HL-60 (cell line): ENCODE measurements at regions not wholly inside any gene's neighbourhood (a gene's known extent, or its start where the extent isn't known, plus 50 kb on each side); places are given as distances from the start of the nearest gene placed in this dataset.

ENCODE experiments used
- DNase-seq, 2 experiments: peaks; one replicate each; pipeline ENCODE4 v3.0.0-alpha.2; 2010 to 2020; ENCODE audit warnings: low read depth in 1 of 2, low spot score in 1 of 2
- H3K27ac ChIP-seq: fragments of 250-450 bp; sonication (Bioruptor Pico); replicated peaks from 2 replicates; pipeline ENCODE4 v1.5.1; 2020; ENCODE audit warnings: mild to moderate bottlenecking, moderate library complexity
- H3K27me3 ChIP-seq: fragments of 250-450 bp; sonication (Bioruptor Pico); 2 replicates; pipeline ENCODE4 v1.5.1; 2021; ENCODE audit warnings: mild to moderate bottlenecking, moderate library complexity; ENCODE audit not compliant: insufficient read depth, poor library complexity, severe bottlenecking
- H3K4me3 ChIP-seq: replicated peaks from 2 replicates; pipeline ENCODE4 v1.5.1; 2011; ENCODE audit warnings: mild to moderate bottlenecking, control low read depth, low read length; ENCODE audit not compliant: insufficient read depth
- GABPA ChIP-seq: IDR thresholded peaks from 2 replicates; pipeline ENCODE4 v1.6.1; 2012; ENCODE audit warnings: low read depth
- POLR2AphosphoS5 ChIP-seq: IDR thresholded peaks from 2 replicates; pipeline ENCODE4 v1.6.1; 2012; ENCODE audit warnings: low read depth
- REST ChIP-seq: IDR thresholded peaks from 2 replicates; pipeline ENCODE4 v1.6.1; 2012; ENCODE audit warnings: low read depth; ENCODE audit not compliant: insufficient replicate concordance
- SPI1 ChIP-seq: IDR thresholded peaks from 2 replicates; pipeline ENCODE4 v1.6.1; 2012; ENCODE audit warnings: low read depth, mild to moderate bottlenecking, borderline replicate concordance
- TF ChIP-seq, protein P1 (sequence below): IDR thresholded peaks from one replicate; pipeline ENCODE4 v1.5.1; 2011; ENCODE audit warnings: low read length, control low read depth, inconsistent platforms; ENCODE audit not compliant: insufficient read depth

- DNase-seq = no peak
- Histone ChIP-seq H3K27ac (no peak overlapping the region), H3K27me3 (no peaks in the 10 kb centered on the region), H3K4me3 (no peak overlapping the region)
- no peak for TF ChIP-seq SPI1
- TF ChIP-seq GABPA = no peak
- TF ChIP-seq POLR2AphosphoS5 = no peak
- no peak for TF ChIP-seq REST
- TF ChIP-seq, protein P1, sequence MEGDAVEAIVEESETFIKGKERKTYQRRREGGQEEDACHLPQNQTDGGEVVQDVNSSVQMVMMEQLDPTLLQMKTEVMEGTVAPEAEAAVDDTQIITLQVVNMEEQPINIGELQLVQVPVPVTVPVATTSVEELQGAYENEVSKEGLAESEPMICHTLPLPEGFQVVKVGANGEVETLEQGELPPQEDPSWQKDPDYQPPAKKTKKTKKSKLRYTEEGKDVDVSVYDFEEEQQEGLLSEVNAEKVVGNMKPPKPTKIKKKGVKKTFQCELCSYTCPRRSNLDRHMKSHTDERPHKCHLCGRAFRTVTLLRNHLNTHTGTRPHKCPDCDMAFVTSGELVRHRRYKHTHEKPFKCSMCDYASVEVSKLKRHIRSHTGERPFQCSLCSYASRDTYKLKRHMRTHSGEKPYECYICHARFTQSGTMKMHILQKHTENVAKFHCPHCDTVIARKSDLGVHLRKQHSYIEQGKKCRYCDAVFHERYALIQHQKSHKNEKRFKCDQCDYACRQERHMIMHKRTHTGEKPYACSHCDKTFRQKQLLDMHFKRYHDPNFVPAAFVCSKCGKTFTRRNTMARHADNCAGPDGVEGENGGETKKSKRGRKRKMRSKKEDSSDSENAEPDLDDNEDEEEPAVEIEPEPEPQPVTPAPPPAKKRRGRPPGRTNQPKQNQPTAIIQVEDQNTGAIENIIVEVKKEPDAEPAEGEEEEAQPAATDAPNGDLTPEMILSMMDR = no peak
Observed at GRCh38 chr14:89085737-89086382, 261.4 kb downstream of the TTC8 start.

DNA sequence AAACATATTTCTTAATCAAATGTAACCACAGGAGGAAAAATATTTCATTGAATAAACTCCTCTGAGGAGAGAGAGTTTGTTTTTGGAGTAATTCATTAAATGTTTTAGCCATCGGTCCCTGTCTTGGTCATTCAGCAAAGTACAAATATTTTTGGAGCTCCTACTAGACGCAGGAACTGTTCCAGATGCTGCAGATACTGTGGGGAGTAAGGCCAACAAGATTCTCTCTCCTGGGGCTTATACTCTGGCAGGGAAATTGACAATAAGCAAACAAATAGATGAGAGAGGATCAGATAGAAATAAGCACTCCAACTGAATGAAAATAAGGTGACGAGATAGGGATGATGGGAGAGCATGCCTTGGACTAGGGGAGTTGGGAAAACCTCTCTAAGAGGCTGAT is 264.1 kb downstream of the TTC8 start:
- no peak for DNase-seq
- TF ChIP-seq, protein P1 = no peak
- no peak overlapping the region for H3K4me3 ChIP-seq

DNA sequence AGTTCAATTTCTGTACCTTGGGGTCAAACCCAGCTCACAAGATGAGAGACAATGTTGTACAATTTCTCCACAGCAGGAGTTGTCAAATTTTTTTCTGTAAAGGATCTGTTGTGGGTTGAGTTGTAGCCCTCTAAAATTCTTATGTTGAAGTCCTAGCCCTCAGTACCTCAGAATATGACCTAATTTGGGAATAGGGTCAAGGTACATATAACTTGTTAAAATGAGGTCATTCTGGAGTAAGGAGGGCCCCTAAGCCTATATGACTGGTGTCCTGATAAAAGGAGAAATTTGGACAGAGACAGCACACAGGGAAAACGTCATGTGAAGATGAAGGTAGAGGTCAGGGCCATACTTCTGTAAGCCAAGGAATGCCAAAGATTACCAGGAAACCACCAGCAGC is 264.9 kb downstream of the TTC8 start:
- Histone ChIP-seq H3K4me3 (no peak overlapping the region), H3K27me3 (no peaks in the 10 kb centered on the region), H3K27ac (no peak overlapping the region)
- no peak for TF ChIP-seq REST
- TF ChIP-seq, protein P1 = no peak
- TF ChIP-seq SPI1 = no peak
- TF ChIP-seq GABPA = no peak
- no peak for TF ChIP-seq POLR2AphosphoS5
- no peak for DNase-seq

More for the DNA sequence above, 264.1 kb downstream of the TTC8 start:
- H3K27me3 ChIP-seq = no peaks in the 10 kb centered on the region
- no peak overlapping the region for H3K27ac ChIP-seq

GRCh38 chr14:89091781-89092180 is 267.3 kb downstream of the TTC8 start:
- H3K27ac ChIP-seq = no peak overlapping the region
- no peak overlapping the region for H3K4me3 ChIP-seq
- H3K27me3 ChIP-seq = no peaks in the 10 kb centered on the region
- TF ChIP-seq POLR2AphosphoS5 = no peak
- TF ChIP-seq, protein P1 = no peak
- no peak for TF ChIP-seq SPI1
- no peak for TF ChIP-seq GABPA
- TF ChIP-seq REST = no peak
- no peak for DNase-seq
